Activated T-helper 1 cell treated with Interleukin-2 at 50 U/mL for 16 hours (primary cell): ENCODE measurements at regions not wholly inside any gene's neighbourhood (a gene's known extent, or its start where the extent isn't known, plus 50 kb on each side); places are given as distances from the start of the nearest gene placed in this dataset.

Experiments
- DNase-seq: peaks from one replicate; pipeline ENCODE4 v3.0.0-alpha.2; 2020; ENCODE audit warnings: low read depth

DNA sequence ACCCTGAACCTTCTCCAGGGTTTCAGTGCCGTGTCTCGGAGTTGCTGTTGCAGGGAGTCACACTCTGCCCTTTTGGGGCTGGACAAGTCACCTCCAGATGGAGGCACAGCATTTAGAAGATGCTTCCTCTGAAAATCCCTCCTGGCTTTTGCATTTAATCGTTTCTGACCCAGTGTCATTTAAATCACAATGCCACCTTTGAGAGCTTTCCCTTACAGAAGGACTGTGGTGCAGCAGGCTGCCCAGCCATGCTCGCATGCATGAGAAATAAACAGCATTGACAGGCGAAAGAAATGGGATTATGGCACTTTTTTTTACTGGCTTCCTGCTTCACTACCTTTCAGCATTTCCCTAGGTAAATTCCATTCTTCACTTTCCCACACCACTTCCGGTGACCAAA is 113.4 kb upstream of the DYRK2 start:
- no peak for DNase-seq

DNA sequence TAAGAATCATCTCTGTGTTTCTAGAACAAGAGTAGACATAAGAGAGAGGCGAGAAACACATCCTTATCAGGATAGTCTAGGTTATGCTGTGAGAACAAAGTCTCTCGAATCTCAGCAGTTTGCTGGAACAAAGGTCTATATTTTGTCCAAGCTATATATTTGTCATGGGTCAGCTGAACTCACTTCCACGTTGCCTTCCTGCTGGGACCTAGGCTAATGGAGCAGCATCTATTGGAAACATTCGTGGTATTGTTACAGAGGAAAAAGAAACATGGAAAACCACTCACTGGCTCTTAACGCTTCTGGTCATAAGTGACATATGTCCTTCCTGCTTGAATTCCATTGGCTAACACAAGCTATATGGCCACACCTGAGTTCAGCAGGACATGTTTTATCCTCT is 112.6 kb upstream of the DYRK2 start:
- DNase-seq: no peak

DNA sequence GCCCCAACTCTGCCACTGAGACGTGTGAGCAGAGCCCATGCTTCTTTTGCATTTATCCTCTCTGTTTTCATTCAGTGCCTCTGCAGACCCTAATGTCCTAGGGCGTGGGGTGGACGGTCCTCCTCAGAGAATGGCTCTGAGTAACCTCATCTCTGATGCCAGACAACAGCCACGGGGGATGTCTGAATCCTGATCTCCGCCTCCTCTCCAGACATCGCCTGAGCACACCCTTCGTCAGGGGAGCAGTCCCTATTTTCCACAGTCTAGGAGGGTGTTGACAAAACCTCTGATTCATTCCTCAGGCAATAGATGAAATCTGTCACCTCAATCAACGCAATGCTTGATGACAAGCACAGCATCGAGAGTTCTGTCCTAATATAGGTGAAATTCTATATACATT is 109.2 kb upstream of the DYRK2 start:
- no peak for DNase-seq

DNA sequence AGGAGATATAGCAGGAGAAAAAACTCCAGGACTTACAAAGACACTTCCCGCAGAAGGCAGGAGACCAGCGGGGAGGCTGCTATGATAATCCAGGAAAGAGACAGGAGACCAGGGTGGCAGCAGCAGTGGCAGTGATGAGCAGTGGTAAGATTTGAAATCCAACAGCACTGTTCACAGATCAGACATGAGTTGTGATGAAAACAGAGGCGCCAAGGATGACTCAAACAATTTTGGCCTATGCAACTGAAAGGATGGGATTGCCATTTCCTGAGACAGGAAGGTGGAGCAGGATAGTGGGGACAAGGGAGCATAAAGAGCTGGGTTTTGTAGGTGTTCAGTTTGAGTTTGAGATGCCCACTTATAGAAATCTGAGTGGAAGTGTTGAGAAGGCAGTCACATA is 108.6 kb upstream of the DYRK2 start:
- no peak for DNase-seq

DNA sequence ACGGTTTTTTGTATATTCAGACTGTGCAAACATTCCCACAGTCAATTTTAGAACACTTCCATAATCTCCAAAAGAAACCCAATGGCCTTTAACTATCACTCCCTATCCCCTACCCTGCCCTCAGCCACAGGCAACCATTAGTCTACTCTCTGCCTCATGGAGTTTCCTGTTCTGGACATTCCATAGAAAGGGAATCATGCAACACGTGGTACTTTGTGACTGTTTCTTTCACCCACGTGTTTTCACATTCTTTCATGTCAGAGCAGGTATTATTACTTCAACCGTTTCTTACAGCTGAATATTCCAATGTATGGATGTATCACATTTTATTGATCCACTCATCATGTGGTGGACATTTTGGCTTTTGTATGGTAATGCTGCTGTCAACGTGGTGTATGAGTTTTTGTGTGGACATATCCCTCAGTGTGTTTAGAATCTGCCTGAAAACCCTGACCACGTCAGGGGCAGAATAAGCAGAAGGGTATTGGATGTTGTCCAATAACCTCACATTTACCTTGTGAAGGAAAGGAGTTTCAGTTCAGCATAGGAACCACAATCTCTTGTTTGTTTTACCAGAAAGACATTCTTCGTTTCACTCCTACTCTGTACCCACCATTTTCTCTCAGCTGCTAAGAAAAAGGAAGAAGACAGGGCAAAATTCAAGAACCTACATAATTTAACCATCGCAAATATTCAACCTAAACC is 107.5 kb upstream of the DYRK2 start:
- no peak for DNase-seq

DNA sequence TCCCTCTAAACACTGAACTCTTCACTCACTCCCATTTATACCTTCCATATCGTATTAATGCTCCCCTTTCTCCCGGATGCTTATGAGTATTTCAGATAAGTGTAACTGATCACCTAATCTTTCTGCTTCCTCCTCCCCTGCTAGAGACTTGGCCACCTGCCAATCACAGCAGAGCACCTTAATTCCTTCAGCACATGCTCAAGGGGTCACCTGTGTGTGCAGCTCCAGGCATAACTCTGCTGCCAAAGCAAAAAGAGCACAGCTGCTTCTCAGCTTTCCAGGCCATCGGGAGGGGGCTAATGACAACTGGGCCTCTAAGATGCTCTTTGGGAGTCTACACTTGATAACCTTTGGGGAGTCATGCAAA is 106.9 kb upstream of the DYRK2 start:
- DNase-seq: no peak

DNA sequence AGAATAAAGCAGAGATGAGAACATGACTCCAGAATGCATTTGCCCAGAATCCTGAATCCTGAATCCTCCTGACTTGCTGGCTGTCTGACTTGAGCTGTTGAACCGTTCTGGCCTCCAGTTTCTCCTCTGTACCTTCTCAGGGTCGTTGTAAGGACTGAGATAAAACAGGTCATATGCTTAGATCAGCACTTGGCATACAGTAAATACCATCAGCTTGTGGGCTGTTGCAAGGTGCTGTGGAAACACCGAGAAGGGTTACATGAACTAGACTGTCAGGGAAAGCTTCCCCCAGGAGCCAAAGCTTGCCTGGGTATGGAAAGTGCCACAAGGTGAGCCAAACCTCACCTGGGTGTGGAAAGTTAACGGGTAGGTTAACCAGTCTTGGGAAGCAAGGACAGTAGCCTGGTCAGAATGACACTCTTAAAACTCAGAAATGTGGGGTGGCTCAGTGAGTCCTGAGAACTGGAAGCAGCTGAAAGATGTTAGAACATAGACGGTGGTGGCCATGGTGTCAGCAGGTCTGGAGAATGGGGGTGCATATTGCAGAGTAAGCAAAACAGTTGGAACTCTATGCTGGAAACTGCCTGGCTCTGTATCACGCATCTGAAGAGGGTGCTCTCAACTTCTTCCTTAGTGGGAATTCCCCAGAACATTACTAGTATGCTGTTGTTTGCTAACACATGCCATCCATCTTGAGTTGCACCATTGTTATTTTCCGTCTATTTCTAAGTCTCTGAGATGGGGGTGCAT is 105.3 kb upstream of the DYRK2 start:
- DNase-seq: no peak

DNA sequence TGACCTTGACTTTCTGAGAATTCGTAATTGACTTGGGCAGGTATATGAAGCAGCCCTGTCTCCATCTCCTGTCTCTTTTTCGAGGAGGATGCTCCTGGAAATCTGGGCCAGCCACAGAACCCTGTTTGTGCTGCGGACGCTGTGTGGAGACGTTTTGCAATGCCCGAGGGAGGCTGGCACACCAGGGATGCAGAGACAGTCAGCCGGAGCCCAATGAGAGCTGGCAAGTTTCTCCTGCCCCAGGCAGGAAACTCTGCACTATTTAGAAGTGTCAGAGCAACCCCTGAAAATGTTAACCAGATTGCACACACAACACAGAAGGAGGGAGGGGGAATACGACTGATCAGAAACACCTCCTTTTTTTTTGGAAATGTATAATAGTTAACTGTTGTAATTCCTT is 103.2 kb upstream of the DYRK2 start:
- DNase-seq: no peak

DNA sequence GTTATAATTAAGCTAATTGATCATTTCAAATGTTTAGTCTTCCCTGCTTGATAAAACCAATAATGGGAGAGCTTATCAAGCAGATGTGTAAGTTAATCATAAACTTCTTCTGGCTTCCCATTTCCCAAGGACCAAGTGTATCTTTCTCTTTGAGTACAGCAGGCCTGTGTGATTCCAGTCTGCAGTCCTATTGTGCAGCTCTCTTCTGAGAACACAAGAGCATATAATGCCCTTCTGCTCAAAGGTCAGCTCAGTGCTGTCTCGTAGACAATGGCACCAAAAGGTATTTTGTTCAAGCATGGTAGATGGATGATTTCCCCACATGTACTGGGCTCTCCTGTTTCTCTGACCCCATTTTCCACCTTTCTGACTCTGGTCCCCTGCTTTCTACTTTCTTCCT is 101.8 kb upstream of the DYRK2 start:
- no peak for DNase-seq

DNA sequence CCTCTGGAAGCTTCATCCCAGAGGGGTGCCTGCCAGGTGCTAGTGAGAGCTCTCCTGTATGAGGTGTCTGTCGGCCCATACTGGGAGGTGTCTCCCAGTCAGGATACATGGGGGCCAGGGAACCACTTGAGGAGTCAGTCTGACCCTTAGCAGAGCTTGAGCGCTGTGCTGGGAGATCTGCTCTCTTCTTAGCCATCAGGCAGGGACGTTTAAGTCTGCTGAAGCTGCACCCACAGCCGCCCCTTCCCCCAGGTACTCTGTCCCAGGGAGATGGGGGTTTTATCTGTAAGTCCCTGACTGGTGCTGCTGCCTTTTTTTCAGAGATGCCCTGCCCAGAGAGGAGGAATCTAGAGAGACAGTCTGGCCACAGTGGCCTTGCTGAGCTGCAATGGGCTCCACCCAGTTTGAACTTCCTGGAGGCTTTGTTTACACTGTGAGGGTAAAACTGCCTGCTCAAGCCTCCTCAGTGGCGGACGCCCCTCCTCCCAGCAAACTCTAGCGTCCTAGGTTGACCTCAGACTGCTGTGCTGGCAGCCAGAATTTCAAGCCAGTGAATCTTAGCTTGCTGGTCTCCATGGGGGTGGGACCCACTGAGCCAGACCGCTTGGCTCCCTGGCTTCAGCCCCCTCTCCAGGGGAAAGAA is 93.3 kb upstream of the DYRK2 start:
- DNase-seq: peak; percentile 26

DNA sequence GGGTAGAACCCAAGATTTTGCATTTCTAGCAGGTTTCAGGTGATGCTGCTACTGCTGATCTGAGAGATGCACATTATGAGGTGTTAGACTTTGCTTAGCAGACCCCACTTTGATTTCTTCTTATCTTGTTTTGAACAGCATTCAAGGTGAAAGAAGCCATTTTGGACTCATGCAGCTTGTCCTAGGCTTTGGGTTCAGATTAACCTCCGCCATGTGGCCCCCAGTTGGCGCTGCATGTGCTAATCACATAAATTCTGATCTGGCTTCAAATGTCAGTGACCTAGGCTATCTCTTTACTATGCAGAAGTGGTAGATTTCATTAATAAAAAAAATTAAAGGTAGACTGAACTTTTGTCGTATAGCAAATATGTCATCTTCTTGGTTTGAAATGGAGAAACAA is 89.8 kb upstream of the DYRK2 start:
- DNase-seq: no peak

DNA sequence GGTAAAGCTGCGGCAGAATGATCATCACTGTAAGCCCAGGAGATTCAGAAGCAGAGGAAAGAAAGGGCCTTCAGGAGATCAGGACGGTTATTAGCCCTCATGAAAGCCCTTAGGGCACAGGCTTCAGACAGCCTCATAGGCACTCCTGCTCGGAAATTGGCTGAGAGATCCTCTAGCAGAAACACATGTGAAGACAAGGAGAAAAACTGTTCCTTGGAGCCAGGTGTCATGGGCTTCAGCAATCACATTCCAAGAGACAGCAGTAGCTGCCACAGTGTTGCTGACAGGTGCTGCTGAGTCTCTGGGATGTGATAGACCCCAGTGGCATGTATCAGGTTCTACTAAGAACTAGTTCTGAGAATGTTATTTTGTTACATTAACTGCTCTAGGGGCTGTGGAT is 88.8 kb upstream of the DYRK2 start:
- DNase-seq: no peak

DNA sequence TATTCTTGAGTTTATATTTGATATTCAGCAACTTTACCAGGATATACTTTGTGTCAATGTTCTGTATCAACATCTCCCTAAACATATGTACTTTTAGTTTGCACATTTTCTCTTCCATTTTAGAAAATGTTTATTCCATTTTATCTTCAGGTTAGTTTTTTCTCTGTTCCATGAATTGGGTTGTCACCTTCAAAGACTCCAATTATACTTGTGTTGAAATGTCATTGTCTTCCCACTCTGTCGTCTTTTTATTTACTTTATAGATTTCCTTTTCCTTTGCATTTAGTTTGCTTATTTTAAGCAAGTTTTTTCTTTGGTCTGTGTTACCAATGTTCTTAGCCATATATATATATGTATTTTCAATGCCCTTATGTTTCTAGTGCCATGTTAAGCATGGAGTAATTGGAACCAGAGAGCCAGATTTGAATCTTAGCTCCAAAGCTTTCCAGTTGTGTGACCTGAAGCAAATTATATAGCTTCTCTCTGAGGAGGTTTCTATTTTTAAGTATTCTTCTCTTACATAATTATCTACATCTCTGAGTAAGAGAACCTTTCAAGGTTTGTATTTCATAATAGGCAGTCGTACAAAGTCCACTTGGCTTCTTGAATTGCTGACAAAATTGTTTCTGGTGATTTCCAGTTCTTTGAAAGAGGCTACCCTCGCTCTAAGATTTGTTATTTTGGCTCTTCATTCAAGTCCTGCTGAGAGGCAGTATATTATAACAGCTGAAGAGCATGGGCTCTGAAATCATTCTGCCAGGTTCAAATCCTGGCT is 85.8 kb upstream of the DYRK2 start:
- DNase-seq: no peak

DNA sequence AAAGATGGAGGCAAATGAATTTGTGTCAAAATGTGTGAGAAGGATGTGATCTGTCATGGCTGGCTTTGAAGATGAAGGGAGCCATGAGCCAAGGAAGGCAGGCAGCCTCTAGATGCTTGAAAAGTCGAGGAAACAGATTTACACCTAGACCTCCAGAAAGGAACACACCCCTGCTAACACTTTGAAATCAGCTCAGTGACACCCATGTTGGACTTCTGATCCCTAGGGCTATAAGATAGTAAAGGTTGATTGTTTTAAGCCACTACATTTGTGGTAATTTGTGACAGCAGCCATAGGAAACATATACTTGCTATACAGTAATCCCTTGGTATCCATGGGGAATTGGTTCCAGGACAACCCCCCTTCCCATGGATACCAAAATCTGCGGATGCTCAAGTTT is 80.5 kb upstream of the DYRK2 start:
- DNase-seq: no peak

DNA sequence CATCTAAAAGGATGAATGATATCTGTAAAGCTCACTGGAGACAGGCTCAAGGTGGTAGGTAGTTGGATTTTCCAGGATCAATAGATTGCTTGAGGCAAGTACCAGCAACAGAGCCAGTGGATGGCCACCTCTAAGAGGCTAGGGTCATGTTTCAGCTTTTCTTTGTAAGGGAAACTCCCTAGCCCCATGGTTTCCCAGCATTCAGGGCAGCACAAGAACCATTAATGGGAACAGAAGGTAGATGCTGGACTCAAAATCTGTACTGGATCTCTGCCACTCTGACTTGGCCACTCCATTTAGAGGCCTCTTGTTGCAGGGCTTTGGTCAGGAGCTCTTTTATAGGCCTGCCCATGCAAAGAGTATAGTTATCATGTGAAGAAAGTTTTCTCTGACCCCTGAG is 76.1 kb upstream of the DYRK2 start:
- DNase-seq: no peak

DNA sequence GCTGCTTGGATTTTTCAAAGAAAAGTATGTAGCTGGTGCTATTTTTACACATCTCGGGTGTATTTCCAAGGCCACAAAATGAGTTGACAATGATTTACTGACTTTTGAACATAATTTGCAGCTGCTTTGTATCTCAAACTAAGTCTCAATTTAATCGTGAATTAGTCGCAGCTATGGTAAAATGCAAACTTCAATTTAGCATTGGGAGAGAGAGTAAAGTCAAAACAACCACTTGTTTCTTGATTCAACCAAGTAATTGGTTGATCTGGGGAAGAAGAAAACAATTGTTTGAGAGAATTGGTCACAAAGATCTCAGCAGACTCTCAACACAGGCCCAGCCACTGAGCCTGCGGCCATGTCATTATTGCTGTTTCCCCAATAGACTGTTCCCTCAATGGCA is 75.0 kb upstream of the DYRK2 start:
- DNase-seq: no peak

DNA sequence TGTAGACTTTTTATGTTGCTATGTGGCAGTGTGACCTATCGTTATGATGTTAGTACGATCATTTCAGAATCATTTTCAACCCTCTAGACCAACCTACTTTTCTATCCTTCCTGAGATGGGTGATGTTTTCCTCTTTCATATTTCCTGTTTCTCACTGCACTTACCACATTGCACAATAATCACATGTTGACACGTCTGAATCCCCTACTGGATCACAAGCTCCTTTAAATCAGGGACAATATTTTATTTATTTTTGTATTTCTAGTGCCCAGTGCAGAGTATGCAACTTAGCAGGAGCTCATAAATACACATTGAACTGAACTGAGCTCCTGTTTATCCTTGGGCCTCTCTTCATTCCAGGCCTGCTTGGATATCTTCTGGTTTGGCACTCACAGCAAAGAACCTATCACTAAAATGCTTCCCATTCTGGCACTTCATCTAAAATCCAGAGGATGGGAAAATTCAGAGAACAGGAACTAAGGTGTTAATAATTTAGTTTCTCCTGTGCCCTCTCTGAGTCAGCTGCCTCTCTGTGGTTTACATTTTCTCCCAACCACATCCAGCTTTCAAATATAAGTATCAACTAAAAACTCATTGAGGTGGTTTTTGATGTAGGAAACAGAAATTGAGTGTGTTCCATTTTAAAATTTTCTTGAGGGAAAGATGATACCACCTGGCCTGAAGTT is 69.4 kb upstream of the DYRK2 start:
- no peak for DNase-seq

DNA sequence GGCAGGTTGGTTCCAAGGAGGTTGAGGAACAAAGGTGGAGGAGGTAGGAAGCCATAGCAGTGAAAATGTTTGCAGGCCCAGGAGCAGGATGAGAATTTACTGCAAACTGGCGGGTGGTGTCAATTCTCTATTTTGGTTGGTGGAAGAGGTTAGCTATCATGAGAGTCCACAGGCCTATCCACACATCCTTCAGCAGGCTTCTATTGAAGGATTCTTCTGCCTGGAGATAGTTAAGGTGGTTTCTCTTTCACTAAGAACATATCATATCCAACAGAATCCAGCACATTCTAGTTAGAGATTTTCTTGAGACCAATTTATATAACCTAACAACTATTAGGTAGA is 68.9 kb upstream of the DYRK2 start:
- no peak for DNase-seq

DNA sequence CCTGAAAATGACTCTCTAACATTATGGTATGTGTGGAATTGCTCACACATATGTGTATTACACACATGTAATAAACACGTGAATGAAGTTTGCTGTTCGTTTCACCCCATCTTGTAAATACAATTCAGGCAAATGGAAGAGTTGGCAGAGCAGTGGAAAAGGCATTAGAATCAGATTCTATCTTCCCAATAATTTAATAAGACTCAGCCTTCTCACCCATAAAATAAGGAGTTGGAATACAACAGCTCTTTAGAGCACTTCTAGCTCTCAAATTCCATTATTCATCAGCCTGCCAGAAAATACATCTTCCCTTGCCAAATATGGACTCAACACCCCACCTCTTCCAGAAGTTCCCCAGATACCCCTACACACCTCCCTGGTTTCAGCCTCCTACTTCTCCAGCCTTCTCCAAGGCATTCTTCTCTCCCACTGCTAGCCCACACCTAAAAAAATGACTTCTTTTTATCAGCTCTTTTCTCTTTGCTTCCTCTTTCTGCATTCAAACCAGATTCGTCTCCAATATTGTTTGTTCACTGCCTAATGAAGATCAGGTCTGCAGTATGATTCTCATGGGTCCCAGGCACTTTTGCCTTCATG is 66.2 kb upstream of the DYRK2 start:
- DNase-seq: no peak

DNA sequence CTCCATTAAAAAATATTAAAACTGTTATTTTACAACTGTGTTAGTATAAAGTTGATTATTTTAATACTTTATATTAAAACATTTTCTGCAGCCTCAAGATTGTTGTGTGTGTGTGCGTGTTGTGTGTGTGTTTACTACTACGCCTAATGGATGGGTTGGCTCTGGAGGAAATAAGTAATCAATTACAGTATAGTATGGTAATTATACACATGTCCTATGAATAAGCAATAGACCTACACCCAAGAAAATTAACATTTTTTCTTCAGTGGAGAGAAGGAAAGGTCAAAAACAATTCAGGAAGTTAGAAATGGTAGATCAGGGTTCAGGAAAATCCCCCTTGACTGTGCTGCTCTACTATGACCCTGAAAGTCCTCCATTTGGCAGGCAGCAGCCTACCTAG is 65.7 kb upstream of the DYRK2 start:
- DNase-seq: no peak

DNA sequence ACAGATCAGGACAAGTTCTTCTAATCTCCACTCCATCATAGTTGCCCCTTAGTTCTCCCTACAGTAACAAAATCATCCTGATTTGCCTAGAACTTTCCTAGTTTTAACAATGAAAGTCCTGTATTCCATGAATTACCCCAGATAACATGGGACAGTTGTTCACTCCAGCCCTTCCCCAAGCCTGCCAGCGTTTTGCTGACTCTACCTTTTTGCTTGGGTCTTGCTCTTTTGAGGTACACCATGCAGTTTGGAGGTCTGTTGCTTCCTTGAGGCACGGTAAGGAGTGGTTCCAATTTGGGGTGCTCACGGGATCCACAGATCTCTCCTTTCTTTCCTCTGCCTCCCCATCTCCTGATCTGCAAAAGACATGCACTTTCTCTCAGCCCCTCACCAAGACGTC is 61.6 kb upstream of the DYRK2 start:
- DNase-seq: no peak

DNA sequence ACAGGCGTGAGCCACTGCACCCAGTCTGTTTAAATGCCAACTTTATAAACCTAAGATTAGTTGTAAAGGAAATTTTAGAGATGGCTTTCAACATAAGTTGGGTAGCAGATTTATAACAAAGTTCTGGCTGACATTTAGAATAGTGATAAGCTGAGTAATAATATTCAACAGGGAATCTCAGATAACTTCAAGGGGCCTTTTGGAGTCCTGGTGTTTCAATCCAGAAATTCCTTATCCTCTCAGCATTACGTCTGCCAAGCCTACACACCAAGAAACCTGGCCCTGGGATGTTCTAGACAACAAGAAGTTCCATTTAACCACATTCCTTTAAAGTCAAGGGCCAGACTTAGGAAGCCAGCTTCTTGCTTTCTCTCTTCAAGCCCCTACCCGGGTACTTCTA is 59.5 kb upstream of the DYRK2 start:
- DNase-seq: no peak
